HG02885 (cell line): ENCODE measurements at regions not wholly inside any gene's neighbourhood (a gene's known extent, or its start where the extent isn't known, plus 50 kb on each side); places are given as distances from the start of the nearest gene placed in this dataset.
"Not testable (repeated sequence)": the region's sequence is repeated elsewhere in the genome, so short reads cannot be mapped to it uniquely, and the experiment has no call there.

Experiments
- ATAC-seq: cut with Tn5 transposase; IDR thresholded peaks from one replicate; pipeline ENCODE4 v1.9.1; 2021; ENCODE audit warnings: mild to moderate bottlenecking; ENCODE audit not compliant: unreplicated experiment, poor library complexity

DNA sequence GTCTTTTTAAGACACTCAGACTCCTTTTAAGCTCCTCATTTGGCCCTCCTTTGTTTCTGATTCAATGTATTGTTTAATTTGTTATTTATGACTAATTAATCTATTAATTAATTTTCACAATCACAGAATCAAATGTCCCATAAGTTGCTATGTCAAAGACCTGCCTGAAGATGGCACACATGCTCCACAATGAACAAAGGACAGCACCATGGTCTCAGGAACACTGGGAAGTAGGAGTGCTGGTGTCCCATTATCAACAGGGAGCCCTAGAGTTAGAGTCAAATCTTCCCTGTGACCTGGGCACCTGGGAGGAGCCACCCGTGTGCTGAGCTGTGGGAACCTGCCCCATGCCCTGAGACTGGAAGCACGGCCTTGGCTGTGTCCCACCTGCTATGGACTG is 1164.3 kb downstream of the RPIA start:
- not testable (repeated sequence) for ATAC-seq

DNA sequence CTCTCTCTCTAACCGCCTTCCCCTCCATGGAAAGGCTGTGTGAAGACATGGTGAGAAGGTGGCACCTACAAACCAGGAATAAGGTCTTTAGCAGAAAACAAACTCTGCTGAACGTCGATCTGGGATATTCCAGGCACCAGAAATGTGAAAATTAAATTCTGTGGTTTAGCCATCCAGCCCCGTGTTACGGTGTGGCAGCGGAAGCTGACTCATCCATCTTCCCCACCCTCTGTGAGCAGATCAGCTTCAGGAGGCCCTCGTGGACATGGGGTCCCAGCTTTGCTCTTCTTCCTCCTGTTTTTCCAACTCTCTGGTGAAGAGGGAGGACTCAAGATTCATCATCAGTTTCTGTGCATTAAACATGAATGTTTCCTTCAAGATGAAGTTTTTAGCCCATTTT is 1164.8 kb downstream of the RPIA start:
- not testable (repeated sequence) for ATAC-seq

DNA sequence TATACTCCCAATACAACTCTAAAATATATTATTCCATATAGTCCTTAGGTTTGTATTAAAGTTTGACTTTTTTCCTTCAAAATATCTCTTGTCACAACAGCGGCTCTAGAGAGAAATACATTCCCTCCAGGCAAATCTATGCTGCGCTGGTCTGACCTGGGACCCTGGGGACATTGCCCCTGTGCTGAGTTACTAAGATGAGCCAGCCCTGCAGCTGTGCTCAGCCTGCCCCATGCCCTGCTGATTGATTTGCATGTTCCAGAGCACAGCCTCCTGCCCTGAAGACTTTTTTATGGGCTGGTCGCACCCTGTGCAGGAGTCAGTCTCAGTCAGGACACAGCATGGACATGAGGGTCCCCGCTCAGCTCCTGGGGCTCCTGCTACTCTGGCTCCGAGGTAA is 1170.7 kb downstream of the RPIA start:
- not testable (repeated sequence) for ATAC-seq

DNA sequence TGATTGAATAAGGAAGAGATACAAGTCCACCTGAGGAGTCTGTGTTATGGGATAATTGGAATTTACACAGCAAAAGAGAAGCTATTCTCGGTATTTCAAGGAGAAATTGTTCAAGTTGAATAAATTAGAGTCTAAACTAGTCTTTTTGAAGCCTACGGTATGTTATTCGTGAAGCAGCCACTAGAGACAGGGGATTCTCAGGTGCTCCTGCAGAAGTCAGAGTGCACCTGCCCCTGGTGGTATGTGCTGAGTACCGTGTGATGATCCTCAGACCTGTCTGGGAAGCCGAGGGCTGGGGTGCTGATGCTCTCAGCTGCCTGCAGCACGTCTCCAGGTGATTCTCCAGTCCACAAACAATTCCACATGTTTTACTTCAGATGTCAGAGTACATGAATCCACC is 1171.7 kb downstream of the RPIA start:
- peak; percentile 56 for ATAC-seq

DNA sequence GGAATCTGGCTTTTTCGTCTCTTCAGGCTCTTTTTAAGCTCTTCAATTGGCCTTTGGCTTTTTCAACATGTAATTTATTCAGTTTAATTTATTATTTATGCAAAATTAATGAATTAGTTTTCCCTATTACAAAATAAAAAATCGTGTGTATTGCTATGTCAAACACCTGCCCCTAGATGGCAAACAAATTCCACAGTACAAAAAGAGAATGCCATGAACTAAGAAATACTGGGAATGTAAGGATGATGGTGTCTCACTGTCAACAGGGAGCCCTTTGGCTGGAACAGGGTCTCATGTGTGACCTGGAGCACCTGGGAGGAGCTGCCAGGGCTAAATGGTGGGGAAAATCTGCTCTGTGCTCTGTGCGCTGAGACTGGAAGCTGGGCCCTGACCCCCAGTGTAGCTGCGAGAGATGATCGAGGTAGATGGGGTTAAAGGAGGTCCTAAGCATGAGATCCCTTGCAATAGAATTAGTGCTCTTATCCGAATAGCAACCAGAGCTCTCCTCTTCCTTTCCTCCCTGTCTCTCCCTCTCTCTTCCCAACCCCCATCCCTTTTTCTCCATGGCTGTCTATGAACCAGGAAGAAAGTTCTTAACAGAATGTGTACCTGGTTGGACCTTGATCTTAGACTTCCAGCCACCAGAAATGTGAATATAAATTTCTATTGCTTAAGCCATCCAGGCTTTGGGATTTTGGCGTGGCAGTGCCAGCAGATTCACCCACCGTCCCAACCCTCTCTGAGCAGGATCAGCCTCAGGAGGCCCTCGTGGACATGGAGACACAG is 1183.5 kb downstream of the RPIA start:
- not testable (repeated sequence) for ATAC-seq

DNA sequence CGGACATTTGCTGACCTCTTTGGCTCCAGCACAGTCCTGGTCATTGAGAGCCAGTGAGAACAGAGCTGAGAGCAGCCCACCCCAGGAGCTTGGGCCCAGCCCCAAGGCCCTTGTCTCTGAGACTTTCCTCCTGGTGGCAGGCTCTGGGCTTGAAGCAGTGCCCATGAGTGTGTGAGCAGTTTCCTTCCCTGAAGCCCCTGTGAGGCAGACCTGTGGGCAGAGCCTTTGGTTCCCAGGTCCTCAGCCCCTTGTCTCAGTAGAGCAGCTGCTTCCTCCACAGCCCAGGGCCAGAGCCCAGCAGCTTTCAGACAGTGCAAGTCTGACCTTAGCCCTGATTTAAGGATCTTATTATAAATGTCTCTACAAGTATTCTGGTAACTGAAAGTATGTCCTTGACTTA is 1185.0 kb downstream of the RPIA start:
- not testable (repeated sequence) for ATAC-seq

DNA sequence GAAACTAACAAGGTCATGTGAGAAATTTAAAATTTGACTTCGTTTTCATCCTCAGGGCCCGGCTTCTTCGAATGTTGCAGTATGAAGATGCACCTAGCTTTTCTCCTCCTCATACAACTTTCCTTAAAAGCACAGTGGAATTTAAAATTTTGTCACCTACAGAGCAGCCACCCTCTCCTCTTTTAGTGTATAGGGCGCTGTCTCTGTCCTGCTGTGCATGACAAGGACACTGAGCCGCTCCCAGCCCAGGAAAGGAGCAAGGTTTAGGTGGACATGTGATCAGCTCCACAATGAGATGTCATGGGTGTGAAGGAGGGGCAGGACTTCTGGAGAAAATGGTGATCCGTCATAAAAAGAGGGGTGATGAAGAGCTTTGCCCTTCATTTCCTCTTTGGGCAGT is 1185.4 kb downstream of the RPIA start:
- not testable (repeated sequence) for ATAC-seq

DNA sequence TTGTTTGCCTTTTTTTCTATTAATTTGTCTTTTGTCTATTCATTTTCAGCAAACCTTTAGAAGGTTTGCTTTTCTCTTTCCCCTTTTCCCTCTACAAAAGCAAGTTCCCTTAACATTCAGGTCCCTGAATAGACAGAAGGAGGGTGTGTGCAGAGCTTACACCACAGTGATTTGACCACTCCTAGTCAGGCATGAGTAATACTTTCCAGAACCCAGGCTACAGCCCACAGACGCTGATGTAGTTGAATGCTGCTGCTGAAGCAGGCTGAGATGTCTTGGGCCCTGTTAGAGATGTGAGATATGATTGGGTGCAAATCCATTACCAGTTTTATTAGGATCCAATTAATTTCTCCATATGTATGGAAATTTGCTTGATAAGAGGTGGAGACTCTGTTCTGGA is 1191.4 kb downstream of the RPIA start:
- peak; percentile 79 for ATAC-seq

DNA sequence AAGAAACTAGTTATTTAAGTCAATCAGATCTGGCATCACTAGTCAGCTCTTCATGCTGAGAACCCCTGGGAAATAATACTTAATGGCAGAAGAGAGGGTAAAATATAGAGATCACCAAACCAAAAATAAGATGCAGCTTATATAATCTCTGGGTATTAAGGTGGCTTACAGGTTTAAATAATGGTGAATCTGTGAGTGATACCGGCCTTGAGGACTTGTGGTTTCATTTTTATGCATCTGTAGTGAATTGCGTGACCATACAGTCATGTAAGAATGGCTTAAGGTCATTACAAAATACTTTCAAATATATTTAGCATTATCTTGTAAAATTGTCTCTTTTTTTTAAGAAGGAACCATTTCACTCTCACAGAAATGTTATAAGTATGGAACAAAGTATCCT is 1192.2 kb downstream of the RPIA start:
- not testable (repeated sequence) for ATAC-seq

DNA sequence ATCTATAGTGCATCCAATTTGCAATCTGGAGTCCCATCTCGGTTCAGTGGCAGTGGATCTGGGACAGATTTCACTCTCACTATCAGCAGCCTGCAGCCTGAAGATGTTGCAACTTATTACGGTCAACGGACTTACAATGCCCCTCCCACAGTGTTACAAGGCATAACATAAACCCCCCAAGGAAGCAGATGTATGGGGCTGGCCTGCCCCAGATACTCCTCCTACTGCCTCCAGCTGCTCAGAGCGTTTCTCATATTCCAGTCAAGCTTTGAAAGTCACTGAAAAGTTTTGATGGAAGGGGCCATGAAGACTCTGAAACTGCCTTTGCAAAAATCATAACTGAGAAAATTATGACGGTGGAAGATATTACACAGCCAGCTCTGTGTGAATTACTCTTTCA is 1193.6 kb downstream of the RPIA start:
- peak; percentile 42 for ATAC-seq

DNA sequence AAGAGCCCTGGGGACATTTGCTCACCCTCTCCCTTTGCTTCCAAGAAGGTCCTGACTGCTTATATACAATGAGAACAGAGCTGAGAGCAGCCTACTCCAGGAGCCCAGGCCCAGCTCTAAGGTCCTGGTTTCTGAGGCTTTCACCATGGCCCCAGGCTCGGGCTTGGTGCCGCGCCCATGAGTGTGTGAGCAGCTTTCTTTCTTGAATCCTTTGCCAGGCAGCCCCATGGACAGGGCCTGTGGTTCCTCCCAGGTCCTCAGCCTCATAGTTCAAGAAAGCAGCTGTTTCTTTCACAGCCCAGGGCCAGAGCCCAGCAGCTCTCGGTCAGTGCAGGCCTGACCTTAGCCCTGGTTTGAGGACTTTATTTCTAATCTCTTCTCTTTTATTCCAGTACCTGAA is 1197.2 kb downstream of the RPIA start:
- not testable (repeated sequence) for ATAC-seq

DNA sequence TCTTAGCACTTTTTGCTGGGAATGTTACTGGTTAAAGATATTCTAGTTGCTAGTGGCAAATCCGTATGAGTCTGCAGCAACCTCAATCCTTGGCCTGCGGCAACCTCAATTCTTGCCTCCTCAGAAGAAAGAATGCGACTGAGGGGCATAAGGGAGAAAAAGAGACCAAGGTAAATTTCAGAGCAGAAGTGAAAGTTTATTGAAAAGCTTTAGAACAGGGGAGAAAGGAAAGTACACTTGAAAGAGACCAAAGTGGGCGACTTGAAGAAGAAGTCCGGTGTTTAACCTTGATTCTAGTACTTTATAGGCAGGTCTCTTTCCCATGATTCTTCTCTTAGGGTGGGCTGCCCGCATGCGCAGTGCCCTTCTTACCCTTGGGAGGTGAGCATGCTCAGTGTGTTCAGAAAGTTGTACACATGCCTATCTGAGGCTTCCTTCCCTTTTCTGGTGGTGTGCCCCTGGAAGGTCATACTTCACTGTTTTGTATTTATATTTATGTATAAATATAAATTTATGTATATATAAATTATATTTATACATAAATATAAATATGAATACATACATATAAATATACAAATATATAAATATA is 1198.8 kb downstream of the RPIA start:
- ATAC-seq, result peak; percentile 42

DNA sequence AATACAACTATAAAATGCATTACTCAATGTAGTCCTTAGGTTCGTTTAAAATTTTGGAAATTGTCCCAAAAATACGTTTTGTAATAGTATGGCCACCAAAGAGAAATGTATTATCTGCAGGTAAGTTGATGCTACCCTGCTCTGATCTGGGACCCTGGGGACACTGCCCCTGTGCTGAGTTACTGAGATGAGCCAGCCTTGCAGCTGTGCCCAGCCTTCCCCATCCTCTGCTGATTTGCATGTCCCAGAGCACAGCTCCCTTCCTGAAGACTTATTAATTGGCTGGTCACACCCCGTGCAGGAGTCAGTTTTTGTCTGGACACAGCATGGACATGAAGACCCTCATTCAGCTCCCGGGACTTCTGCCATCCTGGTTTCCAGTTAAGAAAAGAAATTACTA is 1203.5 kb downstream of the RPIA start:
- ATAC-seq, result not testable (repeated sequence)

DNA sequence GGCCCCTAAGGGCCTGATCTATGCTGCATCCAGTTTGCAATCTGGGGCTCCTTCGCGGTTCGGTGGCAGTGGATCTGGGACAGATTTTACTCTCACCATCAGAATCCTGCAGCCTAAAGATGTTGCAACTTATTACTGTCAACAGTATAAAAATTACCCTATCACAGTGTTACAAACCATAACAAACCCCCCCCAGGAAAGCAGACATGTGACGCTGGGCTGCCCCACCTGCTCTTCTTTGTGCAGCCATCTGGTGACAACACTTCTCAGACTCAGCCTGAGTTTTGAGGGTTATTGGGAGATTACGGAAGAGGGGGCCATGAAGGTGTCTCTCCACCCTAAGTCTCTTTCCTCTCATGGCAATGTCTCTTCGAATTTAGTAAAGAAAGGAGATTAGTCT is 1204.2 kb downstream of the RPIA start:
- not testable (repeated sequence) for ATAC-seq

DNA sequence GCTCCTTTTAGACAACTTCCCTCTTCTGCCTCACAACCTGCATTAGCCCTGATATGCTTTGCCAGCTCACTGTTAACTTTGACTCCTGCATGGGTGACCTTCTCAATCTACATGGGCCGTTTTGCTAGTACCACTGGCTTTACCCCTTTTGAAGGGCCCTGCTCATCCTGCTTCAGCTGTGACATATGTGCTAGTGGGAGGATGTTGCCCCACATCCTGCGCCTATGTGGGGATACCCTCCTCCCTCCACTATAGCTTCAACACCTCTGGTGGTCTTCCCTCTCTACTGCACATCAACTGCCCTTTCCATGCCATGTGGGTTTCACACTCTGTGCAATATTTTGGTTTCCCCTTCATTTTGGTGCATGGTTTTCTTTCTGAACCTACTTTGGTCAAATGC is 1235.5 kb downstream of the RPIA start:
- not testable (repeated sequence) for ATAC-seq

DNA sequence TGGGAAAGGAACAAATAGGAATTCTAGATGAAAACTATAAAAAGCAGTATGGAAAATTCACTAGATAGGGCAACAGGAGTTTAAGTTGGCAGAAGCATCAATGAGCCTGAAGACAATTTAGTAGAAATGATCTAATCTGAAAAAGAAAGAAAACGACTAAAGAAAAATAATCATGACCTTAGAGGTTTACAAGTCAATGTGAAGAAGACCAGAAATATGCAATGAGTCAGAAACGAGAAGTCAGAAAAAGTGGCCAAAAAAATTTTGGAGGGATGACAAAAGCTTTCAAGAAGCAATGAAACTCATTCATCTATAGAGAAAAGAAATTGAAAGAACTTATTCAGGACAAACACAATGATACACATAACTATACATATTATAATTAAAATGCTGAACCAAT is 1244.0 kb downstream of the RPIA start:
- ATAC-seq, result not testable (repeated sequence)

DNA sequence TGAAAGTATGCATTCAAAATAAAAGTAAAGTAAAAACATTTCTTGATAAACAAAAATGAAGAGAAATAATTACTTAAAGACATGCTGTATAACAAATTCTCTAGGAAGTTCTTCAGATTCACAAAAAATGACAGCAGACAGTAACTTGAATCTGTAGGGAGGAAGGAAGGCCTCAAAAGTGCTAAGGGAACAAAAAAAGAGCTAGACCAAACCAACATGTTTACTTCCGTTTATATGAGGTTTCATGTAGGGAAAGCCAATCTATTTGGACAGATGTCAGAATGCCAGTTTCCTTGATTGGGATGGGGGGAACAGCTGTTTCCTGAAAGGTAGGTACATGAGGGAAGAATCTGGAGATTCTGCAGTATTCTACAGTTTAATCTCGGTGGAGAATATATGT is 1244.5 kb downstream of the RPIA start:
- ATAC-seq, result not testable (repeated sequence)

DNA sequence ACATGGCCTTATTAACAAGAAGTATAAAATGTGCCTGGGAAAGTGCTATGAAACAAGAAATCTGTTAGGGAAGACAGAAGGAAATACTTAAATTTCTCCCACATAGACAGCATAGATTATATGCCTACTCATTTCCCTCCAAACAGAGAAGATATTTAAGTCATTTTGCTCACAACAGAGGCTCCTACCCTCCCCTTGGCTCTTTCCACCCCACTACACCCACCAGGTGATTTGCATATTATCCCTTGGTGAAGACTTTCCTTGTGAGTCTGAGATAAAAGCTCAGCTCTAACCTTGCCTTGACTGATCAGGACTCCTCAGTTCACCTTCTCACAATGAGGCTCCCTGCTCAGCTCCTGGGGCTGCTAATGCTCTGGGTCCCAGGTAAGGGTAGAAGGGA is 1245.1 kb downstream of the RPIA start:
- peak; percentile 54 for ATAC-seq

DNA sequence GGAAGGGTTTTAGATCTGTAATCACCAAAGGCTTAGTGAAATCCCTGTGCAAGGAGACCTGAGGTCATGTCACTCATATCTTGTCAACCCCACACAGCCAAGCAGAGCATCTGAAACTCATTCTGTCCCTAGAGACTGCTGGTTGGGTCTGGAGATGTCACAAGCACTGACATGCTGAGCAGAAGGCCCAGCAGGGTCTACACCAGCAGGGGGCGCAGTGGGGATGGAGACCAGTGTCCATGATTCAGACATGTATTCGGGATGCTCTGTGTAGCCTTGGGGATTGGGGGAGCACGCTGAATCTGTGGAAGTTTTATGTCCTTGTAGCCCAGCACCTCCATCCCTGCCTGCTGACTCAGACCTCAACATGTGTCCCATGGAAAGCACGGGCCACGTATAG is 1247.3 kb downstream of the RPIA start:
- ATAC-seq, result peak; percentile 95

DNA sequence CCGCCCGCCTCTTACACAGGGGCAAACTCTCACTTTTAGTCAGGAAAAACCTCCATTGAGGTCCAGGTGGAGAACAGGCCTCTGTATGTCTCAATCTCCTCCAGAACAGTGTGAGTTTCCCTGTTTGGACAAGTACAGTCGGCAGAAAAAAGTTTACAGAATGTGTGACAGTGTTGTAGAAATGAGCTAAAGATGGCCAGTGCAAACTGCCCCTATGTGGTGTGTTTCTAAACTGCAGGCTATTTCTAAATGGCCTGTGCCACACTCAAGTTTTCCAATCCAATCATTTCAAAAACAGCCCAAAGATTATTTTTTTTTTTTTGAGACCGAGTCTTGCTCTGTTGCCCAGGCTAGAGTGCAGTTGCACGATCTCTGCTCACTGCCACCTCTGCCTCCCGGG is 1252.8 kb downstream of the RPIA start:
- ATAC-seq, result peak; percentile 31

DNA sequence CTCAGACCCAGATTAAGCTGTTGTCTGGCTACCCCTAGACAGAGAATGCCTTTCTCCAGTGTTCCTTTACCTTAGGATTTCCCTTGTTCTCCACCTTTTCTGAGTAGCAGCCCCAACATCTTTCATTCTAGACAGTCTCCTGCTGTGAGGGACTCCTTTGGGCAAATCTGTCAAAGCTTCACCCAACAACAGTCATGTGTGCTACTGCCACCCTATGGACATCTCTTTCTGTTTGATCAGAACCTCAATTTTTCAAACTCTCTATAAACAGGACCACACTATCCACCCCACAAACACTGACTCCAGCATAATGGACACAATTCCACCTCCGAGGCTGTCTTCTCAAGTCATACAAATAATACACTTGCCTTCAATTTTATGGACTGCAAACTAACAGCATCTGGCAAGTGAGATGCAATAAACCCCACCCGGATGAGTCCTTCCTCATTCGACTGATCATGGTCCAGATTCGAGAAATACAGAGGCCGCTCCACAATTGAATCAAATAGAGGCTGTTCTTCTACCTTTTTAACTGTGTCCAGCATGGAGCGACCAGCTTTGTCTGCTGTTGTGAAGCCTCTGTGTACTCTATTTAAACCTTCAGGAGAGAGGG is 1253.6 kb downstream of the RPIA start:
- ATAC-seq, result not testable (repeated sequence)
